ENCODE measurements at regions not wholly inside any gene's neighbourhood (a gene's known extent, or its start where the extent isn't known, plus 50 kb on each side); places are given as distances from the start of the nearest gene placed in this dataset.
A peak's percentile ranks its signal among the peaks of the same experiment; 100 is the strongest.

DNA sequence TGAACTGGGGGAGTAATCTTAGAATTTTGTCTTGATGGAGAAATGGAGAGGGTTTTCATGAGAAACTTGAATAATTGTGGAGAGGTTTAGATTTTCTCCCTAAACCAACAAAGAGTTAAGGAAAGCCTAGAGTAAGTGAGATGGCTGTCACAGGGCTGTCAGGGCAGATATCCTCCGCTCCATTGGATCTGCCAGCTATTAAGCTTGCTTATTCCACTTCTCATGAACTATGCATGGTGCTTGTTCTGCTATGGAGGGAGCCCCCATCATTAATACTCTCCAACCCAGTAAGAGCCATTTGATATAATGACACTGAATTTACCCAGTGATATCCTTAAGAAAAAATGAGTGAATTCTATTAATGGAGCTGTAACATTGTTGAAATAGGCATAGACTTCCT is 342.8 kb upstream of the MTNR1B start:
- no peak for DNase-seq

DNA sequence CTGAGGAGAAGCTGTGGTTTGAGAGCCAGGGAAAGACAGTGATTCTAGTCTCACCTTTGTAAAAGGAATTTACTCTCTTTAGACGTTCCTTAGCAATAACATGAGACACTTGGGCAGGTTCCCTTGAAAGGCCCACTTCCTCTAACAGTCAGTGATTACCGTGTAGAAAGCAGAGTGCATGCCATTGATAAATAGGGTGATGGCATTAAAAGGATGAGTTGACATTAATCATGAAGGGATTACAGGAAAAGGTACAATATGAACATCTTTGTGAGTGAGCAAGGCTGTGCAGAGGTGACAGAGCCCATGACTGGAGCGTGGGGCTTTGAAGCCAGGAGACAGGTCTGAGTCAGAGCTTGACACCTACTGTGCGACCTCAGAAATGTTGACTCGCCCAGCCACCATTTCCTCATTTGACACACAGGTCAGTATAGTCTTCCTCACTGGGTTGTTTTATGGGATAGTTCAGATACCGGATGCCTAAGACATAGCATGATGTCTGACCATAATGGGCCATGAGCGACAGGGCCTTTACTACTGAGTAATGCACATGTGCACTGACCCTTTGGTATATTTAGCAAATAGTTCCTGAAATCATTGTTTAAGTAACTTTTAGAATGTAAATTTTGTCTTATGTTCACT is 341.7 kb upstream of the MTNR1B start:
- no peak for DNase-seq

DNA sequence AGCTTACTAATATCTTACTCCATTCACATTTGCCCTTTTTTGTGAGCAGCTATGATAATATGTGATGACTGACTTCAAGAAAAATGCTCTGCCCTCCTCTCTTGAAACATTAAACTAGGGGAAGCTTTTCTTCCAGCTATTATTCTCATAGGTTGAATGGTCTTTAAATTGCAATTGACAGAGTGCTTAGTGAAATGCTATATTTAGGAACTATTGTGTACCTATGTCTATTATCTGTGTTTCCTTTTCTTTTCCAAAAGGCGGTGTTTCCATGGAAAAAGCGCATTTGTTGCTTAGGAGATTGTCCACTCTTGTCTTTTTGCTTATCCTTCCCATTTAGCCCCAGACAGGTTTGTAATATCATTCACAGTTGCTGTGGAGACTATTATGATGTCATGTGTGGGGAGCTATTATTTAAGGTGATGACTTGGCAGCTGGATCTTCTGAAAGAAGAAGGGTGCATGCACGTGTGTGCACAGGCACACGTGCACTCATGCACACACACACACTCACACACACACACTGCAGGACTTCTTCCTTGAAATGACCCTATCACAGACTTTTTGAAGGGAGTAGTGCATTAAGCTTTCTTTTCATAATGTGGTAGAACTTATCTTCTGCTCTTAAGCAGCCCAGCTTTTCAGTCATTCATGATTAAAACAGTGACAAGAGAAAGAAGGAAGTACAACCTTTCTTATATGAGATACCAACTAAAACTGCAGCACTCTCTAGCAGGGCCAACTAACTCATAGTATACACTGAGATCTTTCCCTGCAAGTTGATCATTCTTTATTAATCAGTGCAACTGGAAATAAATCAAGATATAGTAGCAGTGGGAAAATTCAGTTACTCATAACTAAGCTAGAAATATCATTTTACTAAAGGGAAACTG is 340.8 kb upstream of the MTNR1B start:
- no peak for DNase-seq

DNA sequence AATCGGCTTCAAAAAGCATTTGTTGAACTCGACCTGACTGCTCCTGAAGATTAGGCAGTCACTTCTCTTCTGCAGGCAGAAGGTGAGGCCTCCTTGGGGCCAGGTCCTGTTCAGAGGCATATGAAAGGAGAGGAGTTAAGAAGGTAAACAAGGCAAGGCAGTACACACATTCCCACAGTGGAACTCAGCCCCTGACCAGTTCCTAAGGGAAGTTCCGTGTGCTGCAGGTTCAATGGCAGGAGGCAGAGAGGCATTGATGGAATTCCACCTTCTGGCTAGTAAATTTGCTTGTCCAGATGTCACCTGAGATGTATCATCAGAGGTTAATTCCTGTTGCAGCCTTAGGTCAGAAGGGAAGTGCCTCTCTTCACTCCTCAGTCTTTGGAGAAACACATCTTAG is 337.0 kb upstream of the MTNR1B start:
- DNase-seq, result no peak

DNA sequence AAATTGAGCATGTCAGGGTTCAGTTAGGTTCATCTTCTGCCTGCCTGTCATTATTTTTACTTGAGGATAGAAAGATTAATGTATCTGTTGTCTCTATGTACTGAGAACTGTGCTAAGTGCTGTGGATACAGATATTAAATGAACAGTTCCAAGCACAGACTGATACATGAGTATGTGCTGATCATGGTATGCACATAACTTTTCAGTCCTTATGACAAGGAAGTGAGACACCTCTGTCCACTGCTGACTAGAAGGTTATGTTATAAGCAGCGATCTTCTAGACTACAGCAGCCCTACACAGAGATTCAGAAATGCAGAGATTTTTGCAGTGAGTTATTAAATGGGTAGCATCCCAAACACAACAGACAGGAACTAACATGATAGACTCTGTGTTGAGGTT is 335.6 kb upstream of the MTNR1B start:
- DNase-seq, result no peak

DNA sequence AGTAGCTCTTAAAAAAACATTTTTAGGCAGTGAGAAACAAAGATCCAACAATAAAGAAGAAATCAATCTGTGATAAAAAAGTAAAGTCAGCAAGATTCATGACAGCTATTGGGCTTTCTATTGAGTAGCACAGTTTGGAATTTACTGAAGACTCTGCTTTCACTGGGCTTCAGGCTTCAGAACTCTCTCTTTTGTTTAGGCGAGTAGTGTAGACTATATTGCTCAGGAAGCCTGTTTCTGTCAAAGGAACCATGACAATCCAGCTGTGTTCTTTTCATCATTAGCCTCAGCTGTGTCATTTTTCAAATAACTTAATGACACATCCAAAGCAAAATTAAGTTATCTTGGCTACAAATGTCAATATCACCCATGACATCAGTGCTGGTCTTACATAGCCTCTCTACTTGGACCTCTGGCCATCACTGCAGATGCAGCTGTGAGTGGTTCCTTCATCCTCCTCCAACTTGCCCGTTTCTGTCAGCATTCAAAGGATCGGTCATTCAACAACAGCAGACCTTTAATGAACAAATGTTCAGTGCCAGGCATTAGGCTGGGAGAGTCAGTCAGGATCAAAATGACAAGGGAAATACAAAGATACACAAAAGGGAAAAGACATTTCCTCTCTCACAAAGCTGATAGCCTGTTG is 332.8 kb upstream of the MTNR1B start:
- no peak for DNase-seq

DNA sequence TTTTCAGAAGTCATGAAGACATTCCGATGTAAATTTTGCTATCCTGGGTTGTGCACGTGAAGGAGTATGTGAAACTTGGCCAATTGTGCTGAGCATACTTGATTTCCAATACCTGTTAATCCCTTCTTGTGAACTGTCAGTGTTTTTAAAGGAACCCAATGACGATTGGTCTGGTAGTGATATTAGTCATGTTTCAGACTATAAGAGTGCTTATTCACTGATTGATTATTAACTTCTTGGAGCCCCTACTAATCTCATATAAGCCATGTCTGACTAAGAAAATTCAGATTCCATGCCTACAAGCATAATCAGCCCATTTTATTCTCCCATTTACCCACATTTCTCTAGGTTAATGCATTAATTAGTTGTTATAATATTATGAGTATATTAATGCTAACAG is 330.8 kb upstream of the MTNR1B start:
- DNase-seq, result no peak

DNA sequence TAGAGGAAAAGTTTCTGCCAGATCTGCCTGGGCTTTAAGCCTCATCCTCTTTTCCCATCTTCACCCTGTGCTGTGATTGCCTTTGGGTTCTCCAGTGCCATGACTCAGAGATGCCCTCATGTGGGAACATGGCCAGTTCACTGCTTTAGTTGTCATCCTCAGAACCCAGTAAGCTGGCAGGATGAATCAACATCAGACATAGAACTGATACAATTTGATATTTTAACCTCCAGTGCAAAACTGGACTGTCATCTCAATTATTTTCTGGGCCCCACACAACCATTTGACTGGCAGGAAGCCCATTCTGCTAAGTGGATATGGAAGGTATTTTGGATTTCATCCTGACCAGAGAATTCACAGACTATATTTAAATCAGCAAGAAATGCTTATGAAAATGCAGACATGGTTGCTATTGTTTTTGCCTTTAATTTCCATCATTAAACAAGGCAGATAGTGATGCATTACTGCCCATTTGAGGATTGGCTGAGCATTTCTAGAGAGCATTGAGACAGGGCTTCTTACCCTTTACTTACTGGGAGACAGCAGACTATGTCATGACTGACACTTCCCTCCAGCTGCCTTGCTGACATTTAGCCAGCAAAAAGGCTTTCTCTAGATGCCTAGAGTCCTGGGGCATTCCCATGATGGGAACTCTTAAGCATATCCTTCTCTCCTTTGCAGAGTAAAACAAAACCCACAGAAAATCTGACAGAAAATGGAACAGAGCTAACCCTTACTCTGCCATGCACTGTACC is 327.1 kb upstream of the MTNR1B start:
- no peak for DNase-seq

DNA sequence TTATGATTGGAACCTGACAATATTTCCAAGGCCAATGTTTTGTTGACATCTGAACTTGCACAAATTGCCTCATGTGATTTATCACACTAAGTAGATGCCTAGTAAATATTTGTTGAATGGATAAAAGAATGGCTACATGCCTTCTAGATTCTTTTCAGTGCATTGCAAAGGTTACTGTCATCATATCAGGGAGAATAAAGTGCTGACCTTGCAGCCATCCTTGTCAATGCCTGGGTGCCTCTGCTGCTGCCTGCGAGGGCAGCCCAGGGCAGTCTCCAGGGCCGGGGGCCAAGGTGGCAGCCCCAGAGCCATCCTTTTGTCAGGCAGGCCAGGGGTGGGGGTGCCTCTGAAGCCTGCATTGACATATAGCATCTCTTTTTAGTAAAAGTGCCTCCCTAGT is 325.6 kb upstream of the MTNR1B start:
- DNase-seq, result no peak

DNA sequence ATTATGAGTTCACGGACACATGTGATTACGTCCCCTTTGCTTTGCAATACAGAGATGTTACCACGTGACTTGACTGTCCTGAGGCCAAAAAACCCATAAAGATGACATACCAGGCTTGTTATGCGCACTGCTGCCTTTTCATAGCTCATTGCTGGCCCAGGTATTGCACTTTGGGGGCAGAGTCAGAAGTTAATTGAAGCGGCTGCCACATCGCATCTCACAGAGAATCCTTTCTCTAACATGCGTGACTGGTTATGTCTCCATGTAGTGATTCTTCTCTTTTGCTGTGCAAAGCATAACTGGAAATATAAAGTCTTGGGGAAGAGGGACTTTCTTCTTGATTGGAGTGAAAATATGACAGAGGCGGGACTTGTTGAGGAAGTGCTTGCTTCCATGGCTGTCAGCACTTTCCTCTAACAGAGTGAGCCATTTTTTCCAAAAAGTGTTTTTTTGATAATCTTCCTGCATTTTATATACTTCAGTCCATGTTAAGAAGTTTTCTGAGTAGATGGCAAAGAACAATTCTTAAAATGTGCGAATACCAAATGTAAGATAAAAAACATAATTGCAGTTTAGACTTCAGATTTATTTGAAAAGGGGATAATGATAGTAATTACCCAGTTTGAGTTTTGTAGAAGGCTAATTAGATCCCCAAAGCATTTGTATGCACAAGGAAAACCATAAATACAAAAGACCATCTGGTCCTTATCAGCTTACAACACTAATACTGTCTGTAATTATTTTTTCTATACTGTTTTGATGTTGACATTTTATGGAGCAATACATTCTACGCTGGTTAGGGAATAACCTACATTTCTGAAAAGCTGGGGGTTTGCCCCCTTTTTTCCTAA is 324.6 kb upstream of the MTNR1B start:
- peak in 1 of 2 experiments; percentile 14 for DNase-seq

DNA sequence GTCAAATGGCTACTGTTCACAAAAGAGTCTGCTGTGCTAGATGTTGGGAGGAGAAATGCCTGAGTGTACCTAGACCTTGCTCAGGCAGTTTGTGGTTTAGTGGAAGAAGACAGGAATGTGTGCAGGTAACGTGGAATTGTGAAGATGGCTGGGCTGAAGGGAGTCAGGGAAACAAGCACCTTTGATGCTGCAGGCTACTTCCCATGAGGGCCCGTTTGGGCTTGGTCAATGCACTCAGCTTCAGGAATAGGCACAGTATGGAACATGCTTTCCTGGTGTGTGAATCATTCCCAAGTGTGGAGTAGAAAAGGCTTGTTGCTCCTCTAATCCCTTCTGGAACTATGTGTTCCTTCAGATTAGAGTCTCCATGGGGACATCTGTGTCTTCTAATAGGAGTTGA is 318.3 kb upstream of the MTNR1B start:
- no peak for DNase-seq

DNA sequence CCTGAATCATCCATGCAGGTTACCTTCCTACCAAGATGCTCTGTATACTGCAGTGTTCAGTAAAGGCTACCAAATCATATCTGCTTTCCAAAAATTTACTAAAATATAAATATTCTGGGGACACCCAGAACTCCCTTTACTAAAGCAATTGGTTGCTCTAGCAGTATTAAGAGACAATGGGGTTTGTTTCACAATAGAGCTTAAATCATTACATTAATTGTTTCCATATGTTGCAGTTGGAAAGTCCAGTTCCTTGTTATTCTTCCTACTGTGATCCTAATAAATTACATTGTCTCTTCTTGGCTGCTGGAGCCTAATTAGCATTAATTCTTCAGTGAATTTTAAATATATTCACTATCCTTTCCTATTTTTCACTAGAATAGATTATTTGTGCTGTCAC is 316.0 kb upstream of the MTNR1B start:
- DNase-seq, result no peak

DNA sequence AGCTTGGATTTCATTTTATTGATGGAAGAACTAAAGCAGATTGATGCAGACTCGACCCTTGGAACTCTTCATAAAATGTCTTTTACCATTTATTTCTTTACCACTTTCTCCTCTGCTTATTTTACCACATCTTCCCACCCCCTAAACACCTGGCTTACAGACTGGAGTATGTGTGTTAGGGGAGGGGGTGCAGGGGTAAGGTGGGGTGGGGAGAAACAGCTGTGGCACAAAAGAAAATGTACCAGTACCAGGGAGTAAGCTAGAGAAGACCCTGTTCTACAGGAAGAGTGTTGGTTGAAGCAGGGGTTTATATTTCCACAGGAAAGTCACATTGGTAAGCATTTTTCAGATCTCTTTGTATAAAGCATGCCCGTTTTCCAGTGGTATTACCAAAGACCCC is 312.7 kb upstream of the MTNR1B start:
- DNase-seq, result no peak

DNA sequence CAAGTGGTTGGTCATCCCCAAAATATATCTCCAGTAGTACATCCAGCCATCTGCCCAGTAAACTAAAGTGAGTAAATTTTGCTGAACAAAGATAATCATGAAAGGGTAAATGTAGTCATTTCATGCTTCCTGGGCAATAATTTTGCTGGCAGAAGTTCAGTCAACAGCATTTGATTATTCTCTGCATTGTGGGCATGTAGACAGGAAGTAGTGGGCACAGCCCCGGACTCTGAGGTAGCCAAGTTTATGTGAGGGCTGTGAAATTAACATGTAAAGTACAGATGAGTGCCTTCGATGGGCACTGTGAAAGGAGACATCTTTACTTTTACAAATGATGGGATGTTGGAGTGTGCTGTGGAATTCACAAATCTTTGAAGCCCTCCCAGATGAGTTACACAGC is 312.2 kb upstream of the MTNR1B start:
- no peak for DNase-seq

DNA sequence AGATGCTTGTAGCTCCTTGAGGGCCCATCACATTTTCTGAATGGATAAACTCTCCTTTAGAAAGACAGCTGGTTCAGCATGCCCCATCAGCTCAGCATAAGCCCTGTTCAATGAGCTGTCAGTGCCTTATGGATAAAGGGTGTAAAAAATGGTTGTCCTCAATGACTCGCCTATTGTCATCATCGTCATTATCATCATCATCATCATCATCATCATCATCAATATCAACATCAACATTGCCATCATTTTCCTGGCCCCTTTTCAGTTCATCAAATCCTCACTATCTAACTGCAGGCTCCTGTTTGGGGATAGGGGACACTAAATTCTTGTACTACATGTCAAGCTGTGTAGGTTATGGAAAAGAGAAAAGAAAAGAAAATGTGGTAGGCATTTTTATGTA is 310.7 kb upstream of the MTNR1B start:
- DNase-seq, result no peak

DNA sequence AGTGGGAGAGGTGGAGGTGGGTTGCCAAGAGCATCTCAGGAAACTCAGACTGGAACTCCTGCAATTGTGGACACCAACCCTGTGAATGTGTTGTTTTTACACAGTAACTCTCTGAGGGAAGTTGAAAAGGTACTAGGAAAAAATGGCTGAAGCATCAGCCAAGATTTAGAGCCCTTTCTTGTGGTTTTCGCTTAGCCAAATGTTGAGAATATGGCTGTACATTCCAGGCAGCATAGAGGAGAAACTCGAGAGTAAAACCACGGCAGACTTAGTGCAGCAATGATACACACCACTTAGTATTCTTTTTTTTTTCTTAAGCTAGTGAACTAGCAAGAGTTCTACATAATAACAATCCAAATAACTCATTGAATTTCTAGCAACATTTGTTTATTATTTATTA is 309.7 kb upstream of the MTNR1B start:
- DNase-seq, result no peak

DNA sequence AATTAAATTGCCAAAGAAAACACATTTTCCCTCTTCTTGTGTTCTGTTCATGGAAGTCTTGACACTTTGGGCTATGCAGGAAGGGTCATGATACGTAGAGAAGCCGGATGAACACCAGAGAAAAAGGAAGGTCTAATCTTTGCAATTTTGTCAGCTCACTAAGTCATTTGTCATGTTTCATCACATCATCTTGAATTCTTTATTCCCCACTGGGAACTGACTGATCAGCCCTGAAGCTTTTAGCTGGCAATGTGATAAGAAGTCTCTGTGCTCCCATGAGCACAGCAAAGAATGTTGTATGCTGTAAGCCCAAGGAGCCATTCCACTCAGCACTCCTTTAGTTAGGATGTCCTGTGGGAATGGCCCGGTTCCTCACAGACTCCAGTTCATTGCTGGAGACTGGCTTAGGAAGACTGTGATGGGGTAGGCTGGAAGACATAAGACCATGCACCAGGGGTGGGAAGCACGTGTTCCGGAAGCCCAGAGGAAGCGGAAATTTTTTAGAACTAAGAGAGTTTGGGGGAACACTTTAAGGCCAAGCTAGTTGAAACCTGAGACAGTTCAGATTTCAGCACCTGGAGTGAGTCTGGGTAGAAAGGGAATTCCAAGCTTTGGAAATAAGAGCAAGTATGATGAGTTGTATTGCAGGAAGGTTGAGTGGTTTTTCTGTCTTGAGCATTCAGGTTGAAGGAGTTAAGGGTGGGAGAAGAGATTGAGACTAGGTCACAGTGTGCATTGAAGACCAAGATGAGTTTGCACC is 306.7 kb upstream of the MTNR1B start:
- no peak for DNase-seq

DNA sequence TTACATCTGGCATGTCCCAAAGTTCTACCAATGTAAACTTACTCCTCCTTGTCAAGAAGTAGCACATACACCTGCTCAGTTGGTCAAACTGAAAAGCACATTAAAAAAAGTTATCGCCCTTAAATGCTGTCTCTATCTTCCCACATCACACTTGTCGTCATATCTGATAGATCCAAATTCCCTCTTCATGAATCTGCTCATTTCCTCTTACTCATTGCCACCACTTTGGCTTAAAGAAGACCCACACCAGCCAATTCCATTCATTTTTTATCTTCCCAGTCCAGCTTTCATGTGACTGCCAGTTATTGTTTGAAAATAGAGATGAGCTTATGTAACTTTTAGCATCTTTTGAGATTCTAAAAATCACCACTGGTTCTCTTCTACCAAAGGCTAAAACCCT is 305.9 kb upstream of the MTNR1B start:
- no peak for DNase-seq

DNA sequence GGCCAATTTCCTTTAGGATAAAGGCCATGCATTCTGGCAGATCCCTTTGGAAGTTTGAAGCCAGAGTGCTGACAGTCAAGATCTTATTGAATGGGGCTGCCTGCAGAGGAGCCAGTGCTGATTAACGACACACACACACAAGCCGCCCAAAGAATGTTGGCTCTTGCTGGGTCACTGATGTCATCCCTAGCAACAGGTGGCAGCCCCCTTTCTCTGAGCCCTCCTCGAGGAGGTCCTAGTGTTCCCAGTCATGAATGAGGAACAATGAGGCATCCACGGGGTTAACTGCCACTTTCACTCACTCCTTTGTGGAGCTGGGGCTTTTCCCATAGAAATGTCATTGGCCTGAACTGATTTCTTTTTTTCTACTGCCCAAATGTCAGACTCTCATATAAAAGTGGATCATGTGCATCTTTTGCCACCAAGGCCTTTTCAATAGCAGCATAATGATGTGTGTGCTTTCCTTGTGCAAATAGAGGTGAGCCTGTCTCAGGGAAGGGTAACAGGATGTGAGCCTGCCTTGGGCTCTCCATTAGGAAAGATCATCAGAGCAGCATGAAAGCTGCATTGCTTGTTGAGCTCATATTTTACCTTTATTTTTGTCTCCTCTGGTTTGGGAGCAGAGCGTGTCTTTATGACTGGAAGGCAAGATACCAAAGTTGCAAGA is 301.8 kb upstream of the MTNR1B start:
- no peak for DNase-seq

DNA sequence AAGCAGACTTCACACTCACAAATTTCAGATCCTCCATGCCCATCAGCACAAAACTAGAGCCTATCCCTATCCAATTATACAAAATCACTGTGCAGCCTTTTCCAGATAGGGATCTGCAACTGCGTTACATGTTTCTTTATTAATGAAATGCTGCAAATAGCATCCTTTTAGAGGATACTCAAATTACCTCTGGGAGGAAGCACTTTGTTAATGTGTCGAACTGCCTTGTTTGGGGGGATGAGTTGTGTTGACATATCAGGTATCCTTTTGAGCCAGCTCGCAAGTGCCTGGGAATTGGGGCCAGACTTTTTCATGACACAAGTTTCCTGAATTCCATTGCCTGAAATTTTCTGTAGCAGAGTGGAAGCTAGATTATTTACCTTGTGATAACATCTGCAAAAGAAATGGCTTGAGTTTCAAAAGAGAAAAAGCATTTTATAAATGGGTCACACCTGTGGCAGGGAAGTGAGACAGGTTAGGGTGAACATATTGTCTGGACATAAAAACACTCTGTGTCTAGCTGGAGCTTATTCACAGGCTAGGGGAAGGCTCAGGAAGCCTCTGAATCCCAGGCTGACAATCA is 299.1 kb upstream of the MTNR1B start:
- DNase-seq, result no peak

DNA sequence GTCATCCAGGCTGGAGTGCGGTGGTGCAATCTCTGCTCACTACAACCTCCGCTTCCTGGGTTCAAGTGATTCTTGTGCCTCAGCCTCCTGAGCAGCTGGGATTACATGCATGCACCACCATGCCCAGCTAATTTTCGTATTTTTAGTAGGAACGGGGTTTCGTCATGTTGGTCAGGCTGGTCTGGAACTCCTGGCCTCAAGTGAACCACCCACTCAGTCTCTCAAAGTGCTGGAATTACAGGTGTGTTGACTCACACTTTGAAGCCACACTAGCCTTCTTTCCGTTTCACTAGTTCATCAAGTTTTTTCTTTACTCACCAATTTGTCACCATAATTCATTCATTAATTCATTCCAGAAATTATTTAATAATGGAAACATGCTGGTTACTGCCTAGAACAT is 298.4 kb upstream of the MTNR1B start:
- no peak for DNase-seq

All from NCI-H524 (cell line).